ENCODE measurements at regions not wholly inside any gene's neighbourhood (a gene's known extent, or its start where the extent isn't known, plus 50 kb on each side); places are given as distances from the start of the nearest gene placed in this dataset.
"Not testable (repeated sequence)": the region's sequence is repeated elsewhere in the genome, so short reads cannot be mapped to it uniquely, and the experiment has no call there.

- no peaks in the 10 kb centered on the region for H3K36me3 ChIP-seq (ENCODE audit: insufficient read depth, low read length)
- H3K9me3 ChIP-seq (ENCODE audit: low read depth, low read length), result no peaks in the 10 kb centered on the region
- no peak for DNase-seq (ENCODE audit: low read depth, low spot score)
- no peak overlapping the region for H3K27ac ChIP-seq
- H3K9ac ChIP-seq (ENCODE audit: insufficient read length), result no peak overlapping the region
- no peak overlapping the region for H3K4me3 ChIP-seq
- TF ChIP-seq POLR2AphosphoS5 (IDR thresholded peaks at IDR 0.05; ENCODE audit: borderline replicate concordance, low read depth, low read length), result no peak
- TF ChIP-seq FOXP2 (optimal IDR thresholded peaks at IDR 0.05; ENCODE audit: control extremely low read depth, extremely low read length, insufficient read depth), result no peak
Observed at GRCh38 chr3:66633402-66634381, 132.9 kb upstream of the LRIG1 start.

- no peak for TF ChIP-seq FOXP2 (optimal IDR thresholded peaks at IDR 0.05; ENCODE audit: control extremely low read depth, extremely low read length, insufficient read depth)
- no peak for TF ChIP-seq POLR2AphosphoS5 (IDR thresholded peaks at IDR 0.05; ENCODE audit: borderline replicate concordance, low read depth, low read length)
- no peak for TF ChIP-seq EZH2 (IDR thresholded peaks at IDR 0.05)
- Histone ChIP-seq H3K4me3 (no peak overlapping the region), H3K9ac (ENCODE audit: insufficient read length) (no peak overlapping the region), H3K27ac (no peak overlapping the region), H3K9me3 (ENCODE audit: low read depth, low read length) (no peaks in the 10 kb centered on the region), H3K36me3 (ENCODE audit: insufficient read depth, low read length) (no peaks in the 10 kb centered on the region)
- no peak for DNase-seq (ENCODE audit: low read depth, low spot score)
Observed at GRCh38 chr3:66638717-66639116, 137.9 kb upstream of the LRIG1 start.

- Histone ChIP-seq H3K36me3 (ENCODE audit: insufficient read depth, low read length) (no peaks in the 10 kb centered on the region), H3K9me3 (ENCODE audit: low read depth, low read length) (no peaks in the 10 kb centered on the region), H3K9ac (ENCODE audit: insufficient read length) (no peak overlapping the region), H3K4me3 (no peak overlapping the region), H3K27ac (no peak overlapping the region)
- no peak for TF ChIP-seq FOXP2 (optimal IDR thresholded peaks at IDR 0.05; ENCODE audit: control extremely low read depth, extremely low read length, insufficient read depth)
- TF ChIP-seq POLR2AphosphoS5 (IDR thresholded peaks at IDR 0.05; ENCODE audit: borderline replicate concordance, low read depth, low read length), result no peak
- TF ChIP-seq EZH2 (IDR thresholded peaks at IDR 0.05), result no peak
- no peak for DNase-seq (ENCODE audit: low read depth, low spot score)
Observed at GRCh38 chr3:66639809-66640356, 139.1 kb upstream of the LRIG1 start.

GRCh38 chr3:66642019-66642418 is 141.2 kb upstream of the LRIG1 start:
- Histone ChIP-seq H3K36me3 (ENCODE audit: insufficient read depth, low read length) (no peaks in the 10 kb centered on the region), H3K9ac (ENCODE audit: insufficient read length) (no peak overlapping the region), H3K27ac (no peak overlapping the region), H3K4me3 (no peak overlapping the region), H3K9me3 (ENCODE audit: low read depth, low read length) (no peaks in the 10 kb centered on the region)
- TF ChIP-seq FOXP2 (optimal IDR thresholded peaks at IDR 0.05; ENCODE audit: control extremely low read depth, extremely low read length, insufficient read depth), result no peak
- no peak for TF ChIP-seq EZH2 (IDR thresholded peaks at IDR 0.05)
- no peak for TF ChIP-seq POLR2AphosphoS5 (IDR thresholded peaks at IDR 0.05; ENCODE audit: borderline replicate concordance, low read depth, low read length)
- DNase-seq (ENCODE audit: low read depth, low spot score), result no peak

- no peaks in the 10 kb centered on the region for H3K36me3 ChIP-seq (ENCODE audit: insufficient read depth, low read length)
- no peaks in the 10 kb centered on the region for H3K9me3 ChIP-seq (ENCODE audit: low read depth, low read length)
- H3K9ac ChIP-seq (ENCODE audit: insufficient read length), result no peak overlapping the region
- no peak overlapping the region for H3K4me3 ChIP-seq
- no peak overlapping the region for H3K27ac ChIP-seq
- DNase-seq (ENCODE audit: low read depth, low spot score), result no peak
- TF ChIP-seq EZH2 (IDR thresholded peaks at IDR 0.05), result no peak
Observed at GRCh38 chr3:66642484-66642883, 141.7 kb upstream of the LRIG1 start.

- no peak for DNase-seq (ENCODE audit: low read depth, low spot score)
- Histone ChIP-seq H3K9me3 (ENCODE audit: low read depth, low read length) (no peaks in the 10 kb centered on the region), H3K4me3 (no peak overlapping the region), H3K27ac (no peak overlapping the region), H3K36me3 (ENCODE audit: insufficient read depth, low read length) (no peaks in the 10 kb centered on the region), H3K9ac (ENCODE audit: insufficient read length) (no peak overlapping the region)
- TF ChIP-seq FOXP2 (optimal IDR thresholded peaks at IDR 0.05; ENCODE audit: control extremely low read depth, extremely low read length, insufficient read depth), result no peak
Observed at GRCh38 chr3:66644549-66644948, 143.7 kb upstream of the LRIG1 start.

- H3K9ac ChIP-seq (ENCODE audit: insufficient read length), result no peak overlapping the region
- TF ChIP-seq FOXP2 (optimal IDR thresholded peaks at IDR 0.05; ENCODE audit: control extremely low read depth, extremely low read length, insufficient read depth), result no peak
- no peak for TF ChIP-seq EZH2 (IDR thresholded peaks at IDR 0.05)
- TF ChIP-seq POLR2AphosphoS5 (IDR thresholded peaks at IDR 0.05; ENCODE audit: borderline replicate concordance, low read depth, low read length), result no peak
- no peak overlapping the region for H3K4me3 ChIP-seq
- no peaks in the 10 kb centered on the region for H3K36me3 ChIP-seq (ENCODE audit: insufficient read depth, low read length)
- no peak for DNase-seq (ENCODE audit: low read depth, low spot score)
- no peak overlapping the region for H3K27ac ChIP-seq
- no peaks in the 10 kb centered on the region for H3K9me3 ChIP-seq (ENCODE audit: low read depth, low read length)
Observed at GRCh38 chr3:66648975-66649374, 148.2 kb upstream of the LRIG1 start.

- H3K9ac ChIP-seq (ENCODE audit: insufficient read length); H3K4me3 ChIP-seq; H3K36me3 ChIP-seq (ENCODE audit: insufficient read depth, low read length); H3K27ac ChIP-seq; DNase-seq (ENCODE audit: low read depth, low spot score); H3K9me3 ChIP-seq (ENCODE audit: low read depth, low read length): not testable (repeated sequence)
Observed at GRCh38 chr3:66651520-66651919, 150.7 kb upstream of the LRIG1 start.

- not testable (repeated sequence) for H3K27ac ChIP-seq; DNase-seq (ENCODE audit: low read depth, low spot score); H3K9ac ChIP-seq (ENCODE audit: insufficient read length); H3K36me3 ChIP-seq (ENCODE audit: insufficient read depth, low read length); H3K9me3 ChIP-seq (ENCODE audit: low read depth, low read length); H3K4me3 ChIP-seq
Observed at GRCh38 chr3:66652100-66652499, 151.3 kb upstream of the LRIG1 start.

Data from SK-N-MC (cell line).